ENCODE measurements at regions not wholly inside any gene's neighbourhood (a gene's known extent, or its start where the extent isn't known, plus 50 kb on each side); places are given as distances from the start of the nearest gene placed in this dataset.

- 40 to 49% (median 48%) methylated on average over 3 of the region's 3 CpGs for WGBS, 3 donors
- intact Hi-C loops (cut with DNase I) = no loop called here
- no peak for TF ChIP-seq CTCF (IDR thresholded peaks at IDR 0.05)
- DNase-seq (no peak), ATAC-seq (no peak)
- H3K27ac ChIP-seq = no peak overlapping the region
- H3K4me3 ChIP-seq = no peak overlapping the region
- H3K36me3 ChIP-seq (ENCODE audit: insufficient read depth in 1 of 2, low read depth in 1 of 2) = no peaks in the 10 kb centered on the region
- peaks cover 0 to 66% (median 8%) of the 10 kb centered on the region in 3 donors for H3K27me3 ChIP-seq (ENCODE audit: insufficient read depth in 3 of 3, low read length in 2 of 3)
- no peaks in the 10 kb centered on the region for H3K4me1 ChIP-seq
- no peaks in the 10 kb centered on the region for H3K9me3 ChIP-seq
Observed at GRCh38 chr1:11590395-11590794, 63.8 kb downstream of the FBXO2 start.
